RWPE2 (cell line): ENCODE measurements at regions not wholly inside any gene's neighbourhood (a gene's known extent, or its start where the extent isn't known, plus 50 kb on each side); places are given as distances from the start of the nearest gene placed in this dataset.

ENCODE experiments used
- ATAC-seq: fragments of 200-7000 bp; cut with Tn5 transposase; 3 replicates; pipeline ENCODE4 v1.9.1; 2021; ENCODE audit warnings: low read depth
- DNase-seq: peaks from one replicate; pipeline ENCODE4 v3.0.0-alpha.2; 2020; ENCODE audit warnings: low spot score
- H3K27ac ChIP-seq: fragments of 450-650 bp; 2 replicates; pipeline ENCODE4 v1.5.1; 2017; ENCODE audit warnings: mild to moderate bottlenecking; ENCODE audit not compliant: poor library complexity, severe bottlenecking
- H3K27me3 ChIP-seq: fragments of 250-450 bp; sonication (Bioruptor Pico); 2 replicates; pipeline ENCODE4 v1.5.1; 2021; ENCODE audit warnings: mild to moderate bottlenecking, moderate library complexity; ENCODE audit not compliant: insufficient read depth, poor library complexity, severe bottlenecking
- H3K36me3 ChIP-seq: fragments of 250-450 bp; sonication (Bioruptor Pico); 2 replicates; pipeline ENCODE4 v1.5.1; 2020; ENCODE audit warnings: low read depth, mild to moderate bottlenecking, moderate library complexity
- H3K4me1 ChIP-seq: fragments of 250-450 bp; sonication (Bioruptor Pico); 2 replicates; pipeline ENCODE4 v1.5.1; 2021; ENCODE audit warnings: mild to moderate bottlenecking, moderate library complexity; ENCODE audit not compliant: insufficient read depth, poor library complexity, severe bottlenecking
- H3K4me3 ChIP-seq: fragments of 250-450 bp; sonication (Bioruptor Pico); 2 replicates; pipeline ENCODE4 v1.5.1; 2021; ENCODE audit warnings: mild to moderate bottlenecking, moderate library complexity; ENCODE audit not compliant: severe bottlenecking
- H3K9me3 ChIP-seq: fragments of 250-450 bp; sonication (Bioruptor Pico); 2 replicates; pipeline ENCODE4 v1.5.1; 2021; ENCODE audit warnings: mild to moderate bottlenecking, moderate library complexity; ENCODE audit not compliant: severe bottlenecking
- CTCF ChIP-seq: fragments of 450-650 bp; IDR thresholded peaks from one replicate; pipeline ENCODE4 v1.5.1; 2017; ENCODE audit warnings: mild to moderate bottlenecking, moderate library complexity; ENCODE audit not compliant: poor library complexity, severe bottlenecking

GRCh38 chr1:110774398-110774797, 98.5 kb upstream of the CD53 start:
- ATAC-seq = no peak
- no peak for DNase-seq

DNA sequence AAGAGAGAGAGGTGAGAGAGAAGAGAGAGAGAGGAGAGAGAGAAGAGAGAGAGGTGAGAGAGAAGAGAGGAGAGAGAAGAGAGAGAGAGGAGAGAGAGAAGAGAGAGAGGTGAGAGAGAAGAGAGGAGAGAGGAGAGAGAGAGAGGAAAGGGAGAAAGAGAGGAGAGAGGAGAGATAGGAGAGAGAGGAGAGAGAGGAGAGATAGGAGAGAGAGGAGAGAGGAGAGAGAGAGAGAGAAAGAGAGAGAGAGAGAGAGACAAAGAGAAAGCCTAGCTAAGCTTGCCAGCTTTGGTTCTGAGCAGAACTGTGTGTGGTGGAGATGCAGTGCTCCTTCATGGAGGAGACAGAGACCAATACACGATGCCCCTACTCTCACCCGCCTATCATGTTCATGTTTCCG, 99.1 kb upstream of the KCNA3 start:
- no peaks in the 10 kb centered on the region for H3K9me3 ChIP-seq
- H3K27me3 ChIP-seq = no peaks in the 10 kb centered on the region
- H3K27ac ChIP-seq = no peak overlapping the region
- DNase-seq = no peak
- no peak for ATAC-seq
- peaks cover 9% of the 10 kb centered on the region for H3K4me1 ChIP-seq
- H3K36me3 ChIP-seq = no peaks in the 10 kb centered on the region
- H3K4me3 ChIP-seq = no peak overlapping the region
- TF ChIP-seq CTCF = no peak

More at GRCh38 chr1:110774398-110774797, 98.5 kb upstream of the CD53 start:
- H3K4me1 ChIP-seq = peaks cover 9% of the 10 kb centered on the region
- H3K27ac ChIP-seq = no peak overlapping the region
- no peaks in the 10 kb centered on the region for H3K9me3 ChIP-seq
- no peaks in the 10 kb centered on the region for H3K27me3 ChIP-seq
- H3K36me3 ChIP-seq = no peaks in the 10 kb centered on the region
- no peak for TF ChIP-seq CTCF
- H3K4me3 ChIP-seq = no peak overlapping the region

- no peak for TF ChIP-seq CTCF
- no peaks in the 10 kb centered on the region for H3K36me3 ChIP-seq
- no peak for DNase-seq
- peak; percentile 88 for ATAC-seq
- H3K4me1 ChIP-seq = peaks cover 9% of the 10 kb centered on the region
- H3K27me3 ChIP-seq = no peaks in the 10 kb centered on the region
- no peak overlapping the region for H3K4me3 ChIP-seq
- H3K9me3 ChIP-seq = no peaks in the 10 kb centered on the region
- H3K27ac ChIP-seq = peak overlapping the region; percentile 22
Observed at GRCh38 chr1:110771245-110772022, 96.7 kb upstream of the KCNA3 start.

DNA sequence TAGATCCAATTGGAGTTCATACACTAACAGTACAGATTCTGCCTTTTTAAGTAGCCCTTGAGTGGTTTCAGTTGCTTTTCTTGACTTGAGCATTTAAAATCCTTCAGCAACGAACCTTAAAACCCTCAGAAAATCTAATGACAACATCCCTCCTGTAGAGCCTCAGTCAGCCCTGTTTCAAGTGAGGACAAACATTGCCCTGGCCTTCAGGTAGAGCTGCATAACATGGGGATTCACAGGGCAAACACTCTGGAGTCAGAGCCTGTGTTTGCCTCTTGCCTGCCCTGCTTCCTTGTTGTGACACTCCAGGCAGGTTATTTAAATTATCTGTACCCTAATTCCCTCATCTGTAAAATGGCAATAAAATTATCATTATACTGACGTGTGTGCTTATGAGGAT, 96.1 kb upstream of the KCNA3 start:
- ATAC-seq (no peak), DNase-seq (no peak)
- peak overlapping the region; percentile 22 for H3K27ac ChIP-seq
- no peaks in the 10 kb centered on the region for H3K36me3 ChIP-seq
- H3K9me3 ChIP-seq = no peaks in the 10 kb centered on the region
- peaks cover 9% of the 10 kb centered on the region for H3K4me1 ChIP-seq
- no peaks in the 10 kb centered on the region for H3K27me3 ChIP-seq
- H3K4me3 ChIP-seq = no peak overlapping the region
- TF ChIP-seq CTCF = no peak

GRCh38 chr1:110768605-110769004, 93.9 kb upstream of the KCNA3 start:
- ATAC-seq (no peak), DNase-seq (no peak)
- no peaks in the 10 kb centered on the region for H3K9me3 ChIP-seq
- H3K4me1 ChIP-seq = peaks cover 9% of the 10 kb centered on the region
- peaks cover 7% of the 10 kb centered on the region for H3K27me3 ChIP-seq
- H3K27ac ChIP-seq = no peak overlapping the region
- TF ChIP-seq CTCF = no peak
- H3K36me3 ChIP-seq = no peaks in the 10 kb centered on the region
- no peak overlapping the region for H3K4me3 ChIP-seq
